ENCODE measurements at regions not wholly inside any gene's neighbourhood (a gene's known extent, or its start where the extent isn't known, plus 50 kb on each side); places are given as distances from the start of the nearest gene placed in this dataset.

GRCh38 chr10:6669269-6669859, 89.3 kb upstream of the PRKCQ start:
- Mint-ChIP-seq H3K4me3 (no peak overlapping the region), H3K27me3 (peaks cover 50% of the 10 kb centered on the region), H3K36me3 (no peaks in the 10 kb centered on the region), H3K9me3 (no peaks in the 10 kb centered on the region), H3K27ac (no peak overlapping the region), H3K4me1 (ENCODE audit: unreplicated experiment) (no peaks in the 10 kb centered on the region)
- no peak for DNase-seq (ENCODE audit: extremely low spot score, unreplicated experiment)
- TF ChIP-seq CTCF (conservative IDR thresholded peaks at IDR 0.05) = peak; percentile 82

GRCh38 chr10:6667679-6668270, 87.7 kb upstream of the PRKCQ start:
- no peak overlapping the region for H3K27ac Mint-ChIP-seq
- no peaks in the 10 kb centered on the region for H3K9me3 Mint-ChIP-seq
- peaks cover 42% of the 10 kb centered on the region for H3K27me3 Mint-ChIP-seq
- no peaks in the 10 kb centered on the region for H3K4me1 Mint-ChIP-seq (ENCODE audit: unreplicated experiment)
- no peaks in the 10 kb centered on the region for H3K36me3 Mint-ChIP-seq
- peak; percentile 75 for TF ChIP-seq CTCF (conservative IDR thresholded peaks at IDR 0.05)
- DNase-seq (ENCODE audit: extremely low spot score, unreplicated experiment) = no peak
- H3K4me3 Mint-ChIP-seq = no peak overlapping the region

- Mint-ChIP-seq H3K9me3 (no peaks in the 10 kb centered on the region), H3K36me3 (no peaks in the 10 kb centered on the region), H3K27ac (no peak overlapping the region), H3K27me3 (peaks cover 39% of the 10 kb centered on the region), H3K4me3 (no peak overlapping the region), H3K4me1 (ENCODE audit: unreplicated experiment) (no peaks in the 10 kb centered on the region)
- no peak for TF ChIP-seq CTCF (conservative IDR thresholded peaks at IDR 0.05)
- DNase-seq (ENCODE audit: extremely low spot score, unreplicated experiment) = no peak
Measured at GRCh38 chr10:6667150-6667549, 87.1 kb upstream of the PRKCQ start.

- Mint-ChIP-seq H3K4me1 (ENCODE audit: unreplicated experiment) (no peaks in the 10 kb centered on the region), H3K9me3 (no peaks in the 10 kb centered on the region), H3K27ac (no peak overlapping the region), H3K4me3 (no peak overlapping the region), H3K36me3 (no peaks in the 10 kb centered on the region), H3K27me3 (peaks cover 32% of the 10 kb centered on the region)
- TF ChIP-seq CTCF (conservative IDR thresholded peaks at IDR 0.05) = no peak
- no peak for DNase-seq (ENCODE audit: extremely low spot score, unreplicated experiment)
Measured at GRCh38 chr10:6665847-6666246, 85.8 kb upstream of the PRKCQ start.

- no peaks in the 10 kb centered on the region for H3K9me3 Mint-ChIP-seq
- no peaks in the 10 kb centered on the region for H3K4me1 Mint-ChIP-seq (ENCODE audit: unreplicated experiment)
- H3K4me3 Mint-ChIP-seq = no peak overlapping the region
- DNase-seq (ENCODE audit: extremely low spot score, unreplicated experiment) = no peak
- peaks cover 16% of the 10 kb centered on the region for H3K27me3 Mint-ChIP-seq
- no peak for TF ChIP-seq CTCF (conservative IDR thresholded peaks at IDR 0.05)
- H3K27ac Mint-ChIP-seq = no peak overlapping the region
- no peaks in the 10 kb centered on the region for H3K36me3 Mint-ChIP-seq
Measured at GRCh38 chr10:6660460-6660859, 80.4 kb upstream of the PRKCQ start.

Measured in type B pancreatic cell (in vitro differentiated cells).